Fibroblast of pulmonary artery (primary cell): ENCODE measurements at regions not wholly inside any gene's neighbourhood (a gene's known extent, or its start where the extent isn't known, plus 50 kb on each side); places are given as distances from the start of the nearest gene placed in this dataset.

Source experiments
- DNase-seq: peaks from one replicate; pipeline ENCODE4 v3.0.0-alpha.2; 2010; ENCODE audit warnings: low read depth
- H3K4me3 ChIP-seq: replicated peaks from 2 replicates; pipeline ENCODE4 v1.5.1; 2011; ENCODE audit warnings: low read depth, mild to moderate bottlenecking, control low read depth, low read length, moderate library complexity
- TF ChIP-seq, protein P1 (sequence below): IDR thresholded peaks from 2 replicates; pipeline ENCODE4 v1.5.1; 2011; ENCODE audit warnings: mild to moderate bottlenecking, control low read depth, low read length, inconsistent platforms; ENCODE audit errors: missing control alignments

GRCh38 chr14:27175489-27175888, 577.7 kb upstream of the NOVA1 start:
- DNase-seq: no peak
- H3K4me3 ChIP-seq: no peak overlapping the region
- TF ChIP-seq, protein P1, sequence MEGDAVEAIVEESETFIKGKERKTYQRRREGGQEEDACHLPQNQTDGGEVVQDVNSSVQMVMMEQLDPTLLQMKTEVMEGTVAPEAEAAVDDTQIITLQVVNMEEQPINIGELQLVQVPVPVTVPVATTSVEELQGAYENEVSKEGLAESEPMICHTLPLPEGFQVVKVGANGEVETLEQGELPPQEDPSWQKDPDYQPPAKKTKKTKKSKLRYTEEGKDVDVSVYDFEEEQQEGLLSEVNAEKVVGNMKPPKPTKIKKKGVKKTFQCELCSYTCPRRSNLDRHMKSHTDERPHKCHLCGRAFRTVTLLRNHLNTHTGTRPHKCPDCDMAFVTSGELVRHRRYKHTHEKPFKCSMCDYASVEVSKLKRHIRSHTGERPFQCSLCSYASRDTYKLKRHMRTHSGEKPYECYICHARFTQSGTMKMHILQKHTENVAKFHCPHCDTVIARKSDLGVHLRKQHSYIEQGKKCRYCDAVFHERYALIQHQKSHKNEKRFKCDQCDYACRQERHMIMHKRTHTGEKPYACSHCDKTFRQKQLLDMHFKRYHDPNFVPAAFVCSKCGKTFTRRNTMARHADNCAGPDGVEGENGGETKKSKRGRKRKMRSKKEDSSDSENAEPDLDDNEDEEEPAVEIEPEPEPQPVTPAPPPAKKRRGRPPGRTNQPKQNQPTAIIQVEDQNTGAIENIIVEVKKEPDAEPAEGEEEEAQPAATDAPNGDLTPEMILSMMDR: no peak

GRCh38 chr14:27181333-27181732, 583.5 kb upstream of the NOVA1 start:
- DNase-seq: no peak
- H3K4me3 ChIP-seq: no peak overlapping the region
- TF ChIP-seq, protein P1: no peak

GRCh38 chr14:27184427-27184826, 586.6 kb upstream of the NOVA1 start:
- peak; percentile 5 for DNase-seq
- TF ChIP-seq, protein P1: no peak
- no peak overlapping the region for H3K4me3 ChIP-seq

DNA sequence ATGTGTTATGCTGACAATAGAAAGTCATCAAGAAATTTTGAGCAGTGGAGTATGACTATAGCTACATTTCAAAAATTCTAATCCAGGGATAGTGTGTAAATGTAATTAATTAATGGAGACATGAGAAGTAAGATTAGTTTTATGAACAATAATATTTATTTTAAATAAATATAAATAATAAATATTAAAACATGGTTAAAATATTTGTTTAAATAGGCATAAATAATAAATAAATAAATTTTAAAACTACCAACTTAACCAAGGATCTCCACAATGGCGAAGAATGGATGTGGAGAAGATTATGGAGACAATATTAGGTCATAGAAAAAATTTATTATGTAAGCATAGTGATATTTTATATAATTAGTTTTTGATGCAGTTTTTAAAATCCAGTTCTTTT, 588.2 kb upstream of the NOVA1 start:
- no peak overlapping the region for H3K4me3 ChIP-seq
- no peak for DNase-seq
- TF ChIP-seq, protein P1: no peak

DNA sequence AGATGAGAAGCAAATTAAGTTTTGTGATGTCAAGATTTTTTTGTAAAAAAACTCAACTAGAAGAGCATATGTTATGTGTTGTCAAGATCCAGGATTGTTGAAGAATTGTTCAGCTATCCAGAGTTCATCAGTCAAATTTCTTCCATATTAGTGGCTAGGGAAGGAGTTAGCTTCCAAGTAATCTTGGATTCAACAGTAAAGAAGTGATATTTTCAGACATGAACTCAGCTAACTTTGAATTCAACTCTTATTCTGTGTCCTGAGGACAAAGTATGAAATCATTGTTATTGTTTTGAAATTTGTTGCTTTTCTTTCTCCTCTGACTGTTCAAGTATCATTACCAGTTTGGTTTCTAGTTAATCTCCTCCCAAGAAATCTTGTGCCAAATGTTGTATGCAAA, 589.3 kb upstream of the NOVA1 start:
- TF ChIP-seq, protein P1: no peak
- DNase-seq: no peak
- no peak overlapping the region for H3K4me3 ChIP-seq

DNA sequence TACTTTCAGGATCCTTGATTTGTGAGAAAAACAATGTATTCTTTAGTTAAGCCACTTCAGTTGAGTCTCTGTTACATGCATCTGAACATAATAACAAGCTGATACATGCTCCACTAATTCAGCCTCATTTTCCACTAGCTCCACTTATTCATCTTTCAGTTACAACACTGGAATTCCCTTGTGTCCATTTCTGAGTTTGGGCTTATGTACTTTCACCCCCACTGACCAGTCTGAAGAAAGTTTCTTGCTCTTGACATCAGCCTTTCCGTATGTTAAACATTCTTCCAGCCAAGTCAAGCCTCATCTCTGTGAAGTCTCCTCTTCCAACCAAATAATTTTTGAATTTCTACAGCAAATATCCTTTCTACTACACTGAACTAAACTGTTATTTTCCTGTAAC, 592.5 kb upstream of the NOVA1 start:
- DNase-seq: no peak
- TF ChIP-seq, protein P1: no peak
- no peak overlapping the region for H3K4me3 ChIP-seq

GRCh38 chr14:27199272-27199671, 601.4 kb upstream of the NOVA1 start:
- no peak overlapping the region for H3K4me3 ChIP-seq
- no peak for DNase-seq

More at GRCh38 chr14:27199272-27199671, 601.4 kb upstream of the NOVA1 start:
- TF ChIP-seq, protein P1: no peak
